GM12891 (cell line): ENCODE measurements at regions not wholly inside any gene's neighbourhood (a gene's known extent, or its start where the extent isn't known, plus 50 kb on each side); places are given as distances from the start of the nearest gene placed in this dataset.

ENCODE experiments used
- PAX5 ChIP-seq: IDR thresholded peaks from 2 replicates; pipeline ENCODE4 v1.6.1; 2011; ENCODE audit warnings: low read length, moderate library complexity, mild to moderate bottlenecking; ENCODE audit not compliant: insufficient read depth, severe bottlenecking
- POLR2A ChIP-seq: IDR thresholded peaks from 2 replicates; pipeline ENCODE4 v1.6.1; 2011; ENCODE audit warnings: low read depth, low read length, control low read depth
- POLR2AphosphoS5 ChIP-seq: IDR thresholded peaks from 2 replicates; pipeline ENCODE4 v1.6.1; 2011; ENCODE audit warnings: low read depth, low read length, control low read depth
- TAF1 ChIP-seq: IDR thresholded peaks from 2 replicates; pipeline ENCODE4 v1.6.1; 2011; ENCODE audit warnings: low read depth, low read length, control low read depth

DNA sequence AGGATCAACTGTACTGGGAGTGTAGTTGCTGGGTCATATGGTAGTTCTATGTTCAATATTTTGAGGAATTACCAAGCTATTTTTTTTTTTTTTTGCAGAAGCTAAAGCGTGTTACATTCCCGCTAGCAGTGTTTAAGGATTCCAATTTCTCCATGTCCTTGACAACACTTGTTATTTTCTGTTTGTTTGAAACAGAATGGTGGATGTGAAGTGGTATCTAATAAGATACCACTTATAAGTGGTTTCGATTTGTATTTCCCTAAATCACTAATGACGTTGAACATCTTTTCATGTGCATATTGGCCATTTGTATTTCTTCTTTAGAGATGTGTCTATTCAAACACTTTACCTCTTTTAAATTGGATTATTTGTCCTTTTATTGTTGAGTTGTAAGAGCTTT lies 112.2 kb downstream of the DISP1 start:
- TF ChIP-seq POLR2AphosphoS5 (no peak), POLR2A (no peak), TAF1 (no peak), PAX5 (no peak)
